Mesenchymal stem cell (in vitro differentiated cells and primary cell): ENCODE measurements at regions not wholly inside any gene's neighbourhood (a gene's known extent, or its start where the extent isn't known, plus 50 kb on each side); places are given as distances from the start of the nearest gene placed in this dataset.
A peak's percentile ranks its signal among the peaks of the same experiment; 100 is the strongest.
"Not testable (repeated sequence)": the region's sequence is repeated elsewhere in the genome, so short reads cannot be mapped to it uniquely, and the experiment has no call there.

Experiments used
- DNase-seq: peaks from one replicate; pipeline ENCODE4 v3.0.0-alpha.2; 2013
- H2AFZ ChIP-seq: one replicate; pipeline ENCODE4 v1.6.1; 2013; ENCODE audit warnings: low read depth, mild to moderate bottlenecking, control low read depth, inconsistent platforms, low read length, moderate library complexity
- H2AK5ac ChIP-seq: 2 replicates; pipeline ENCODE4 v1.6.1; 2013; ENCODE audit warnings: low read length, moderate library complexity, mild to moderate bottlenecking, inconsistent platforms; ENCODE audit not compliant: severe bottlenecking
- H2BK120ac ChIP-seq: one replicate; pipeline ENCODE4 v1.6.1; 2013; ENCODE audit warnings: low read depth, mild to moderate bottlenecking, inconsistent platforms, low read length, moderate library complexity
- H2BK12ac ChIP-seq, 2 experiments: one replicate each; pipeline ENCODE4 v1.6.1; 2013; ENCODE audit warnings: inconsistent platforms in 2 of 2, low read length in 2 of 2, mild to moderate bottlenecking in 2 of 2, moderate library complexity in 2 of 2, control low read depth in 1 of 2
- H2BK15ac ChIP-seq: one replicate; pipeline ENCODE4 v1.6.1; 2013; ENCODE audit warnings: mild to moderate bottlenecking, low read depth, inconsistent platforms; ENCODE audit not compliant: poor library complexity, severe bottlenecking
- H2BK5ac ChIP-seq: 2 replicates; pipeline ENCODE4 v1.6.1; 2013; ENCODE audit warnings: low read depth, mild to moderate bottlenecking, low read length, control low read depth, inconsistent platforms; ENCODE audit not compliant: poor library complexity, severe bottlenecking
- H3K14ac ChIP-seq, 2 experiments: one replicate each; pipeline ENCODE4 v1.6.1; 2013; ENCODE audit warnings: inconsistent platforms in 2 of 2, low read length in 2 of 2, control low read depth in 1 of 2, mild to moderate bottlenecking in 1 of 2, moderate library complexity in 1 of 2
- H3K18ac ChIP-seq, 2 experiments: one replicate each; pipeline ENCODE4 v1.6.1; 2013; ENCODE audit warnings: inconsistent platforms in 2 of 2, low read length in 2 of 2, control low read depth in 1 of 2, low read depth in 1 of 2, mild to moderate bottlenecking in 1 of 2
- H3K23ac ChIP-seq, 2 experiments: one replicate each; pipeline ENCODE4 v1.6.1; 2013; ENCODE audit warnings: inconsistent platforms in 2 of 2, low read length in 2 of 2, mild to moderate bottlenecking in 2 of 2, moderate library complexity in 2 of 2, control low read depth in 1 of 2
- H3K27ac ChIP-seq: 2 replicates; pipeline ENCODE4 v1.5.1; 2013; ENCODE audit warnings: mild to moderate bottlenecking, moderate library complexity, low read length, control low read depth, inconsistent platforms; ENCODE audit not compliant: poor library complexity, severe bottlenecking
- H3K27me3 ChIP-seq, 2 experiments: 2 replicates each; pipeline versions ENCODE4 v1.6.1 to v1.7.0; 2013; ENCODE audit warnings: low read length in 2 of 2, mild to moderate bottlenecking in 2 of 2, moderate library complexity in 2 of 2, control low read depth in 1 of 2, inconsistent platforms in 1 of 2; ENCODE audit not compliant: control insufficient read depth in 1 of 2, insufficient read depth in 1 of 2
- H3K36me3 ChIP-seq, 2 experiments: 2 replicates each; pipeline versions ENCODE4 v1.6.1 to v1.7.0; 2013; ENCODE audit warnings: low read length in 2 of 2, control low read depth in 1 of 2, inconsistent platforms in 1 of 2, low read depth in 1 of 2, mild to moderate bottlenecking in 1 of 2; ENCODE audit not compliant: insufficient read depth in 2 of 2, control insufficient read depth in 1 of 2
- H3K4ac ChIP-seq, 2 experiments: one replicate each; pipeline ENCODE4 v1.6.1; 2013; ENCODE audit warnings: inconsistent platforms in 2 of 2, low read length in 2 of 2, mild to moderate bottlenecking in 2 of 2, moderate library complexity in 2 of 2, control low read depth in 1 of 2, low read depth in 1 of 2
- H3K4me1 ChIP-seq: 2 replicates; pipeline ENCODE4 v1.6.1; 2013; ENCODE audit warnings: low read depth, low read length, control low read depth; ENCODE audit not compliant: control insufficient read depth, insufficient read depth
- H3K4me2 ChIP-seq: 2 replicates; pipeline ENCODE4 v1.6.1; 2013; ENCODE audit warnings: low read length, mild to moderate bottlenecking, inconsistent platforms; ENCODE audit not compliant: poor library complexity, severe bottlenecking
- H3K4me3 ChIP-seq, 2 experiments: 2 replicates each; pipeline versions ENCODE4 v1.5.1 to v1.7.0; 2013; ENCODE audit warnings: low read length in 2 of 2, mild to moderate bottlenecking in 2 of 2, control low read depth in 1 of 2, low read depth in 1 of 2; ENCODE audit not compliant: insufficient read depth in 1 of 2
- H3K79me1 ChIP-seq: replicated peaks from 2 replicates; pipeline ENCODE4 v1.6.1; 2013; ENCODE audit warnings: mild to moderate bottlenecking, control low read depth, low read length, inconsistent platforms; ENCODE audit not compliant: poor library complexity, severe bottlenecking
- H3K9ac ChIP-seq: 2 replicates; pipeline ENCODE4 v1.7.0; 2013; ENCODE audit warnings: mild to moderate bottlenecking, low read length, moderate library complexity
- H3K9me3 ChIP-seq: 2 replicates; pipeline ENCODE4 v1.7.0; 2013; ENCODE audit warnings: mild to moderate bottlenecking, low read length; ENCODE audit not compliant: control insufficient read depth
- H4K8ac ChIP-seq: one replicate; pipeline ENCODE4 v1.6.1; 2013; ENCODE audit warnings: inconsistent platforms, mild to moderate bottlenecking, low read length, moderate library complexity
- H4K91ac ChIP-seq: one replicate; pipeline ENCODE4 v1.6.1; 2013; ENCODE audit warnings: mild to moderate bottlenecking, low read length, inconsistent platforms
- WGBS: methylation state at CpG from one replicate; pipeline ENCODE4 v1.1.7; 2013; ENCODE audit warnings: mixed read lengths; 5-methylcytosine and 5-hydroxymethylcytosine counted together

DNA sequence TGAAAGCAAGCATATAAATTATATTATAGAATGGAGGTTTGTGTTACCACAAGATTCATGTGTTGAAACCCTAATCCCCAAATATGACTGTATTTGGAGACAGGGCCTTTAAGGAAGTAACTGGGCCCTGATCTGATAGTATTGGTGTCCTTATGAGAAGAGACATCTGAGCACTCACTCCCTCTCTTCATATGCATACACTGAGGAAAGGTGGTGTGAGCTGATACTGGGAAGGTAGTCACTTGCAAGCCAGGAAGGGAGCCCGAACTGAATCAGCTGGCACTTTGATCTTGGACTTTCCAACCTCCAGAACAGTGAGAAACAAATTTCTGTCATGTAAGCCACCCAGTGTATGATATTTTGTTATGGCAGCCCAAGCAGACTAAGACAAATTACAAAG, 66.9 kb upstream of the RHOBTB1 start:
- Histone ChIP-seq H3K14ac (no peak overlapping the region), H3K9ac (no peak overlapping the region), H3K23ac (no peak overlapping the region), H3K4me3 (no peak overlapping the region), H2AFZ (no peak overlapping the region), H2BK12ac (no peak overlapping the region), H3K4me2 (no peak overlapping the region), H2BK5ac (no peak overlapping the region), H3K18ac (no peak overlapping the region), H2BK15ac (no peak overlapping the region), H2BK120ac (no peak overlapping the region), H4K91ac (no peak overlapping the region), H3K27me3 (peaks cover 0 to 8% of the 10 kb centered on the region in 2 experiments), H2AK5ac (no peak overlapping the region), H3K4me1 (no peaks in the 10 kb centered on the region), H3K79me1 (no peaks in the 10 kb centered on the region), H3K36me3 (no peaks in the 10 kb centered on the region), H3K4ac (no peak overlapping the region), H4K8ac (no peak overlapping the region), H3K9me3 (peaks cover 4% of the 10 kb centered on the region), H3K27ac (no peak overlapping the region)
- WGBS = no CpG with 5 or more reads among the region's 1 CpG
- DNase-seq = no peak

DNA sequence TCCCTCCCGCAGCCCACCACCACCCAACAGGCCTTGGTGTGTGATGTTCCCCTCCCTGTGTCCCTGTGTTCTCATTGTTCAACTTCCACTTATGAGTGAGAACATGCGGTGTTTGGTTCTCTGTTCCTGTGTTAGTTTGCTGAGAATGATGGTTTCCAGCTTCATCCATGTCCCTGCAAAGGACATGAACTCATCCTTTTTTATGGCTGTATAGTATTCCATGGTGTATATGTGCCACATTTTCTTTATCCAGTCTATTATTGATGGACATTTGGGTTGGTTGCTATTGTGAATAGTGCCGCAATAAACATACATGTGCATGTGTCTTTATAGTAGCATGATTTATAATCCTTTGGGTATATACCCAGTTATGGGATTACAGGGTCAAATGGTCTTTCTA, 59.1 kb upstream of the RHOBTB1 start:
- not testable (repeated sequence) for H2BK5ac ChIP-seq, H2AFZ ChIP-seq, H2AK5ac ChIP-seq, H3K79me1 ChIP-seq, H3K14ac ChIP-seq, H3K36me3 ChIP-seq, H3K9ac ChIP-seq, H3K27ac ChIP-seq, H3K4me2 ChIP-seq, H3K4ac ChIP-seq, DNase-seq, H2BK120ac ChIP-seq, H3K23ac ChIP-seq, H4K91ac ChIP-seq, H3K4me3 ChIP-seq, H2BK15ac ChIP-seq, H4K8ac ChIP-seq, H3K9me3 ChIP-seq, H3K18ac ChIP-seq, H3K4me1 ChIP-seq, H2BK12ac ChIP-seq
- WGBS = 100% methylated on average over 1 of the region's 3 CpGs
- H3K27me3 ChIP-seq = peaks cover 0 to 49% of the 10 kb centered on the region in 2 experiments

DNA sequence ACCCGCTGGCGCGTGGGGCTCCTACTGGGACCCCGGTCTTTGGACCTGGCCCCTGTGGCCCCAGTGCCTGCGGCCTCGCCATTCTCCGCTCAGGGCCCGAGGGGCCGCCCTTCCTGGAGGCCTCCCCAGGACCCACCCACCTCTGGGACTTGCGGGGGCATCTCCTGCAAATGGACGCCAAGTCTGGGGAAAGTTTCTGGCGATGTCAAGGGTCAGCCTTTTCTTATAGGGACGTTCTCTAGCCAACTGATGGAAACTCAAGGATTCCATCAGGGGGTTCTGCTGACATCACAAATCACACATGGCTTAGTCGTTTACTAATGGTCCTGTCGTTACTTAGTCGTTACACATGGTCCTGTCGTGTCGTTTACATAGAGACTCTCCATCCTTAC, 57.7 kb upstream of the RHOBTB1 start:
- Histone ChIP-seq H4K8ac (peak overlapping the region; percentile 12), H2AK5ac (no peak overlapping the region), H3K27ac (no peak overlapping the region), H3K9me3 (peaks cover 7% of the 10 kb centered on the region), H2BK15ac (peak overlapping the region; percentile 69), H2BK120ac (peak overlapping the region; percentile 85), H3K14ac (peak overlapping the region in 1 of 2 experiments; percentile 32), H3K4ac (peak overlapping the region in 1 of 2 experiments; percentile 84), H4K91ac (no peak overlapping the region), H3K18ac (peak overlapping the region; percentile 70), H3K4me3 (peak overlapping the region in 1 of 2 experiments; percentile 73), H3K79me1 (peaks cover 5% of the 10 kb centered on the region), H3K9ac (no peak overlapping the region), H2BK12ac (peak overlapping the region; percentile 5 to 42), H3K4me1 (peaks cover 7% of the 10 kb centered on the region), H2AFZ (peak overlapping the region; percentile 85), H3K36me3 (no peaks in the 10 kb centered on the region), H3K27me3 (peaks cover 0 to 45% of the 10 kb centered on the region in 2 experiments), H2BK5ac (no peak overlapping the region), H3K23ac (no peak overlapping the region), H3K4me2 (peak overlapping the region; percentile 92)
- DNase-seq = no peak
- 23% methylated on average over 18 of the region's 18 CpGs for WGBS

- Histone ChIP-seq H3K27me3 (peaks cover 0 to 41% of the 10 kb centered on the region in 2 experiments), H3K27ac (no peak overlapping the region), H3K9ac (no peak overlapping the region), H3K4me3 (peak overlapping the region; percentile 24 to 73), H3K4me2 (peak overlapping the region; percentile 93), H3K36me3 (no peaks in the 10 kb centered on the region), H2BK120ac (peak overlapping the region; percentile 85), H3K4me1 (peaks cover 7% of the 10 kb centered on the region), H2BK15ac (peak overlapping the region; percentile 69), H3K79me1 (peaks cover 8% of the 10 kb centered on the region), H3K14ac (peak overlapping the region in 1 of 2 experiments; percentile 75), H2BK12ac (peak overlapping the region; percentile 5 to 84), H4K8ac (peak overlapping the region; percentile 47), H3K18ac (peak overlapping the region; percentile 70 to 73), H2AFZ (peak overlapping the region; percentile 86), H4K91ac (peak overlapping the region; percentile 83), H2BK5ac (peak overlapping the region; percentile 66), H3K9me3 (peaks cover 3% of the 10 kb centered on the region), H3K4ac (peak overlapping the region in 1 of 2 experiments; percentile 84), H2AK5ac (no peak overlapping the region), H3K23ac (peak overlapping the region in 1 of 2 experiments; percentile 72)
- WGBS = 4% methylated on average over 50 of the region's 78 CpGs
- DNase-seq = peak; percentile 44
Measured at GRCh38 chr10:61000769-61001730, 57.1 kb upstream of the RHOBTB1 start.
